HG03575 (cell line): ENCODE measurements at regions not wholly inside any gene's neighbourhood (a gene's known extent, or its start where the extent isn't known, plus 50 kb on each side); places are given as distances from the start of the nearest gene placed in this dataset.

Experiments used
- ATAC-seq: cut with Tn5 transposase; IDR thresholded peaks from one replicate; pipeline ENCODE4 v1.9.1; 2021; ENCODE audit not compliant: unreplicated experiment, insufficient number of reproducible peaks, low FRiP score; ENCODE audit errors: extremely low read depth

- no peak for ATAC-seq
Observed at GRCh38 chr5:166331521-166331920, 1959.9 kb upstream of the WWC1 start.

DNA sequence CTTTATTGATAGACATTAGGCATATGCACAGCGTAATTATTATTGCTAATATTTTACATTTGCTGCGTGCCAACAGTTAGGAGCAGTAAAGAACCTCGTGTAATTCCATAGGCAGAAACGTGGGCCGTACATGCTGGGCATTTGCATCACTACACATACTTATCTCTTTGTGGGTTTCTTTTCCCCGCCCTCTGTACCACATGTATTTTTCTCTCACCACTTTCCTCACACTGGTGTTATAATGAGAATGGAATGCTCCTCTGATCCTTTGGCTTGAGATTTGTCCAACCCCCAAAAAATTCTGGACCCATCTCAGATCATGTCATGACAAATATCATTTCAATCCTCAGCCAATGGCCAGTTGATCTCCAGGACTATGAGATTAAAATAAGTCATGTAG is 1952.6 kb upstream of the WWC1 start:
- no peak for ATAC-seq

GRCh38 chr5:166340039-166340438 is 1951.4 kb upstream of the WWC1 start:
- no peak for ATAC-seq

- no peak for ATAC-seq
Observed at GRCh38 chr5:166341740-166342337, 1949.6 kb upstream of the WWC1 start.

DNA sequence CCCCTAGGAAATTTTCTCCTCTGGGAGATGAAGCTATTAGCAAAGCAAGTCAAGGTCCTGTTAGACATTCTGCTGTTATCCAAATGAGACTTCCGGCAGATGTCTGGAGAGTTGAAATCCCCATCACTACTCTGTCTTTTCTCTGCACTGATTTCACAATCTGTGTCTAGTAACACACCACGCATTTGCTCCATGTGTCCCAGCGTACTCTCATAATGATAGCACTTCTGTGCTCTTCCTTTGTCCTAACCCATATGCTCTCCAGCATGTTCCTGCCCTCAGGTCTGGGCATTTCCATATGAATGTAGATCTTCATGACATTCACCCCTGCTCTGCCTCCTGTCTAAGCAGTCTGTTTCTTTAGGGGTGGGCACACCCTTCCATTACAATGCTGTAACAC is 1949.0 kb upstream of the WWC1 start:
- no peak for ATAC-seq

DNA sequence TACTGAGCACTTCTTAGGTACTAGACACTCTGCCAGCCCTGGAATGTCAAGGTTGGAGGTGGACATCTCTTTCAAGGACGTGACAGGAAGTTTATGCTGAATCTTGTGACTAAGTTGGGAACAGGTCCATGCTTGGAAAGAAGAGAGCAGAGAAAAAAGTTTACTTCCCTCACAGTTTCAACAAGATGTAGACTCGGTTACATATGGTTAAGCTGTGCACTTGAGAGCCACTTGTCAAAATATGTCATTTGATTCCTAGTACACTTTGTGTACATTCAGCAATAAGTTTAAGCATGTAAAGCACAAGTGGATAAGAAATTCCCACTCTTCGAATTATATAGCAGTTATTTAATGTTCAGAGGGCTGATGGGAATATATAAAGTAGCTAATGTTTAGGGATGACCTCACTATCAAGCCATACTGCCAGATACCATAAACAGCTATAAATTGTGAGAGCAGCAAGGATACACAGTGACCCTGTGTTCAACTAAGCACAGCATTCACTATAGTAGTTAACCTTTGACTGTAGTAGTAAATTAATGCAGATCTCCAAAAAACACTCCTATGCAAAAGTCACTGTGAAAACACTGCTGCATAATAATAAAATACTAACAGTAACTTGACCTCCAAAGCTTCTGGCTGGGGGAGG is 1944.6 kb upstream of the WWC1 start:
- no peak for ATAC-seq

GRCh38 chr5:166349046-166349445 is 1942.4 kb upstream of the WWC1 start:
- ATAC-seq = no peak

- ATAC-seq = no peak
Observed at GRCh38 chr5:166353580-166353979, 1937.9 kb upstream of the WWC1 start.

DNA sequence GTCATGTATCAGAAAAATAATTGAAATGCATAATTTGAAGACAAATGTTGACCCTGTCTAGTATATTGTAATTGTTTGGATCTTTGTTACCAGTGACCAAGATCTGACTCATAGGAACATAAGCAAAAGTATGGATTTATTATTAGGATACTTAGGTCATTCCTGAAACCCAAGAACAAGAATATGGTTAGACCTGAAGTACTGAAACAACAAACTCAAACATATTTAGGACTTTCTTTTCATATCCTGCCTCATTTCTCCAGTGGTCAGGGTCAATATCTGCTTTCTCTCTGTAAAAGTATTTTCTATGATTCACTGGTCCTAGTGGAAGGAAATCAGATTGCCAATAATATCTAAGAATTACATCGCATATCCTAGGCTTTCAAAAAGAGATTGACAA is 1937.1 kb upstream of the WWC1 start:
- ATAC-seq = no peak

DNA sequence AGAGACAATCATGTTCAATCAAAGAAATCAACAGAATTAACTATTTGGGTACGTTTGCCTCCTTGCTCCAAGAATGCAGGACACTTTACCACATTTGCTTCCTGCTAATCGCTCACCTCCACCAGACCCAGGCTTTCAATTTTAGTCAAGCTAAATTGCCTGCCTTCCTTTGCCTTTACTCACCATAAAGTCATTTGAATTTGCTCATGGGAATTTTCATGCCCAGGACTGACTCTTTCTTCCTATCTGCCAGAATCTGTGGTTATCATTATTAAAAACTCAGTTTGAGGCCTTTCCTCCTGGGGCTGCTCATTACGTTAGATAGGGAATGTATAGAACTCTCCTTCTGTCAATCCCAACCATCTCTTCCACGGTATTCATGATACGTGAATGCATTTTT is 1935.3 kb upstream of the WWC1 start:
- no peak for ATAC-seq

DNA sequence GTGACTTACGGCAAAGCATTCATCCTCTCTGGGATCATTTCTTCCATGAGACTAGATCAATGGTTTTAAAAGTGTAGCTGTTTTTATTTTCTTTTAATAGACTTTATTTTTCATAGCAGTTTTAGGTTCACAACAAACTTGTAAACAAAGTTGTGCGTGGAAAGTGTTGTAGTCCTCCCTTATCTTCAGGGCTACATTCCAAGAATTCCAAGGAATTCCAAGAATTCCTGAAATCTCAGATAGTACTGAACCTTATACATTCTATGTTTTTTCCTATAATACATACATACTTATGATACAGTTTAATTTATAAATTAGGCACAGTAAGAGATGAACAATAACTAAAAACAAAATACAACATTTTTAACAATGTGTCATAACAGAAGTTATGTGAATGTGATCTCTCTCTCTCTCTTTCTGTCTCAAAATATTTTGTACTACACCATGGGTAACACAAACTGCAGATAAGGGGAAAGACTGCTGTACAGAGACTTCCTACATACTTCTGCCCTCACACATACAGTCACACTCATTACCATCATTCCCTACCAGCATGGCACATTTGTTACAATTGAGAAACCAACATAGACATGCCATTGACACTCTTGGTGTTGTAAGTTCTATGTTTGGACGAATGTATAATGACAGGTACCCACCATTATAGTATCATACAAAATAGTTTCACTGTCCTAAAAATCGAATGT is 1933.2 kb upstream of the WWC1 start:
- ATAC-seq = no peak

DNA sequence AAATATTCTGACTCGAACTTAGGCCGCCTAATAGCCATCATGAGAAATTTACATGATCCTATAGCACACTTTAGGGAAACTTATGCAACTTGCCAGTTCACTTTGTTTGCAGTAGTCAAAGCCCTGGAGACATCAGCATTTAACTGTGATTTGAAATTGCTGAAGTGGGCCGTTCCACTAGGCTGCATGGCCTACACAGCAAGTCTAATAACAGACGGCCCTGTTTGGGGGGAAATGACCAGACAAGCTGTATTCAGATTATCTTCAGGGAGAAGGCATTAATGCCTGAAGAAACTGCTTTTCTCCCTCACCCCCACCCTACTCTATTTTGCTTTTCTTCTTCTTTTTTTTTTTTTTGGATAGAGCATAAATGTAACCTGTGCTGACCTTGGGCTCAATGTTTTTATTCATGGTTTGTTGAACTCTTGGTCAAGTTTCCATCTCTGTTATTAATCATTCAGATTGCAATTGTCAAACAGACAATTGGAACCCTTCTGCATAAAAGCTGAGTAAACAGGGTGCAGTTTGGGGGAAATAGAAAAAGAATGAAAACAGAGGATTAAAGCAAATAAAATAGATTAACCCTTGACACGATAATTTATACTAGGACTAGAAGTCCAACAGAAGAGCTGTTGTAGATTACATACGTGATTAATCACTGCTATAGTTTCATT is 1928.2 kb upstream of the WWC1 start:
- no peak for ATAC-seq

DNA sequence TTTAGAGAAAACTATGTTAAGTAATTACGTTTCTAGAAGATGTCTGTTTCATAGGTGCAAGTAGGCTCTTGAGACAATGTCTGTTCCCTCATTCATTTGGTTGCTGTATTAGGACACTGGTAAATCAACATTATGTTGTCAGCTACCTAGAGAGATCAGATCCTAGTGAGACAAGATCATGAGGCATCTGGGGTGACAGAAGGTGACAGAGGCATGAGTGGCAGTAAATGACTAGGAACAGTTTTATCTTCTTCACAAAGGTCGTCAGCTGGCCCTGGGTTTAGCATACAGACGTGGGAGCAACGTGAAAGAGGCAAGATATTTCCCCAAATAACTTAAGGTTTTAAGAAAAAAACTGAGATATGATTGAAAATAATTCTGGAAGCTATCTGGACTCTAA is 1926.3 kb upstream of the WWC1 start:
- ATAC-seq = no peak

GRCh38 chr5:166367391-166367790 is 1924.1 kb upstream of the WWC1 start:
- no peak for ATAC-seq

DNA sequence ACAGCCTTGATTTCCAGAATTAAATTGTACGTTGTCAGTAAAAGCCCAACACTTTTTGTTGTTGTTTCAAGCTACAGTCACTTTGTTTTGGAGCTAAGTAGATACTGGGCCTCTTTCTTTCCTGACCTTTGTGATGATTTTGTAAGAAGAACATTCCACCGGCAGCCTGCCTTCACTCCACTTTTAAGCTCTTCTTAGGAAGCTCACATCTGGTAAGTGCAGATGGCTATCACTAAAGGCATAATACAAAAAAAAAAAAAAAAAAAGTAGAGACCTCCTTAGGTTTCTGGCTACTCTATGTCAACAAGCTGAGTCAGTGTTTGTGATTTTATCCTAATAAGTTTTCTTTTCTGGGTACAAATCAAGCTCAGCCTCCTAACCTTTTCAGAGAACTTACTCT is 1922.1 kb upstream of the WWC1 start:
- ATAC-seq = no peak

GRCh38 chr5:166369807-166370206 is 1921.6 kb upstream of the WWC1 start:
- no peak for ATAC-seq

DNA sequence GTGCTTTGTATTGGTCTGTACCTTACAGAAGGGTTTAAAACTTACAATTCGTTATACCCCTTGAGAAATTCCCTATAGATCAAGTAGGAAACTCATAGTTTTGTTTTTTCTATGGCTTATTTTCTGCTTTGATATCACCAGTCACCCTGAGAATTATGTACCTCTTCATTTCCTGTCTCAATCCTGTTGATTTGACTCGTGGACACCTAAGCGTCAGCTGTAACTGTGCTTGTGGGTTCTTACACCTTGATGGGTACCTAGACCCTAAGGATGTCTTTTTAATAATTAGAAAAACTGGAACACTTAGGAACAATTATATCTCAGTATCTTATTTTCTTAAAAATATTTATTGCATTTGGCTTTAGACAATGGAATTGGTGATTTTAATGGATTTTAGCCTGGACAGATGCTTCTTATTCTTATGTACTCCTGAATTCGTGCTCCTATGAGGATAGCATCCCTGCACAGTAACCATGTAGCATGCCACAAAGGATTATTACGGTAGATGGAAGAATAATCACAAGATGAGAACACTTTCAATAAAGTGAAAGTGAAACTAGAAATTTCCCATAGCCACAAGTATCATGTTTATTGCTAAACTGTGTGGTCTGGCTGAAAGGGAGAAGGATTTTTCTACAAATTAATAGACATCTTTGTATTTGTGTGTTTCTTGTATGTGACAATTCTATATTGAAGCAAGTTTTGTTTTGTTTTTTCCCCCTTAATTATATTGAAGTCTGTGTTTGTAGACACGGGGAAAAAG is 1920.3 kb upstream of the WWC1 start:
- no peak for ATAC-seq

GRCh38 chr5:166373817-166374216 is 1917.6 kb upstream of the WWC1 start:
- no peak for ATAC-seq

- ATAC-seq = no peak
Observed at GRCh38 chr5:166377756-166378155, 1913.7 kb upstream of the WWC1 start.
